ENCODE measurements at regions not wholly inside any gene's neighbourhood (a gene's known extent, or its start where the extent isn't known, plus 50 kb on each side); places are given as distances from the start of the nearest gene placed in this dataset.
"Not testable (repeated sequence)": the region's sequence is repeated elsewhere in the genome, so short reads cannot be mapped to it uniquely, and the experiment has no call there.

DNA sequence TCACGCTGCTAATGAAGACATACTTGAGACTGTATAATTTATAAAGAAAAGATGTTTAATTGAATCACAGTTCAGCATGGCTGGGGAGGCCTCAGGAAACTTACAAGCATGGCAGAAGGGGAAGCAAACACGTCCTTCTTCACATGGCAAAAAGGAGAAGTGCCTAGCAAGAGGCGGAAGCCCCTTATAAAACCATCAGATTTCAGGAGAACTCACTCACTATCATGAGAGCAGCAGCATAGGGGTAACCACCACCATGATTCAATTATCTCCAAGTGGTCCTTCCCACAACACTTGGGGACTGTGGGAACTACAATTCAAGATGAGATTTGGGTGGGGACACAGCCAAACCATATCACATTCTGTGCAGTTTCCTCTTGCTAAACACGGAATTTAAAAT is 416.9 kb upstream of the ALCAM start:
- not testable (repeated sequence) for DNase-seq (ENCODE audit: low read depth in 1 of 2, low spot score in 1 of 2)

- DNase-seq (ENCODE audit: low read depth in 1 of 2, low spot score in 1 of 2): no peak
Measured at GRCh38 chr3:104951426-104951825, 415.3 kb upstream of the ALCAM start.

DNA sequence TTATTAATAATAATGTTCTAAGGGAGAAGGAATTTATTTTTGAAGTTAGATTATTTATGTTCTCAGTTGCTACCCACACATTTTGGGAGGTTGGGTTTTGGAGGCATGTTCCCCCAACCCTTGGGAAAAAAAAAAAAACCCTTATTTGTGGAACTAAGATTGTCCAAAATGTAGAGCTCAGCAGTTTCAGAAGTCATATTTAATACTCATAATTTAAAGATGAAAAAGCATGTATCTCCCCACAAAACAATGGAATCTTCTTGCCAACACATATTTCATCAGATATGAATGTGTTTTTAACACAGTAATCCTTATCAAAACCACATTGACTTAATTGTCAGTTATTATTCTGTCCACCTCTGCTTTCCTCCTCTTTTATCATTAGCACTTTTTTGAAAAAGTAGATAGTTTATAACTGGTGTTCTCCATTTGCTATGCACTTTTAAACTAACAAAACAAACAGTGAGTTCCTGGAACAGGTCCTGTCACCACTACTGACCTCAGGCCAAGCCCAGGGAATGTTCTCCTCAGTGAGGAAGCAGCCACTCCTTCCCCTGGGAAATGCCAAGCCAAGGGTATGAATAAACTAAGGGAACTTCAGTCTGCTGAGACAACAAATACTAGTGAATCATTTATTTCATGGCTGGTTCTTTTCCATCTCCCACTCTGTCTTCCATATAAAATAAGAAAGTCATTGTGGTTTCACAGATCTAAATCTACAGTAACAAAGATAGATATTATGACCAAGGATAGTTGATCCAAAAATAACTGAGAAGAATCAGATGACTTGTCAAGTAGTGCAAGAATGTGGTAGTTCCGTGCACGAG is 414.4 kb upstream of the ALCAM start:
- no peak for DNase-seq (ENCODE audit: low read depth in 1 of 2, low spot score in 1 of 2)

- no peak for DNase-seq (ENCODE audit: low read depth in 1 of 2, low spot score in 1 of 2)
Measured at GRCh38 chr3:104956620-104957345, 409.9 kb upstream of the ALCAM start.

DNA sequence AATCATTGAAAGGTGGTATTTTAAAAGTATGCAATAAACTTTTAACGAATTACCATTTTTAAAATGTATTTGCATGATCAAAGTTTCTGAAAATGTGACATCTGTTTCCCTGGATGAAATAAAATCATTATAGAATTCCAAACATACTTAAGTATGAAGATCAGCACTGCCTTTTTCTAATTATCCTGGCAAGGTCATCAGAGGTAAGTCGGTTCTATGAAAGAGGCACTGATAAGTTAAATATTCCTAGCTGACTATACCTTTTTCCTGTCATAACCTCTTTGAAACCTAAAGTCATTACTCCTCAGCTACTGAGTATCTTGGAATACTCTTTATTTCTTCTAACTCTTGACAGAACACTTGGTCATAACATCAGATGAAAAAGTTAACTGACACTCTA is 406.1 kb upstream of the ALCAM start:
- DNase-seq (ENCODE audit: low read depth in 1 of 2, low spot score in 1 of 2): no peak

- DNase-seq (ENCODE audit: low read depth in 1 of 2, low spot score in 1 of 2): no peak
Measured at GRCh38 chr3:104961851-104962250, 404.9 kb upstream of the ALCAM start.

GRCh38 chr3:104974316-104974715 is 392.4 kb upstream of the ALCAM start:
- DNase-seq (ENCODE audit: low read depth in 1 of 2, low spot score in 1 of 2): no peak

DNA sequence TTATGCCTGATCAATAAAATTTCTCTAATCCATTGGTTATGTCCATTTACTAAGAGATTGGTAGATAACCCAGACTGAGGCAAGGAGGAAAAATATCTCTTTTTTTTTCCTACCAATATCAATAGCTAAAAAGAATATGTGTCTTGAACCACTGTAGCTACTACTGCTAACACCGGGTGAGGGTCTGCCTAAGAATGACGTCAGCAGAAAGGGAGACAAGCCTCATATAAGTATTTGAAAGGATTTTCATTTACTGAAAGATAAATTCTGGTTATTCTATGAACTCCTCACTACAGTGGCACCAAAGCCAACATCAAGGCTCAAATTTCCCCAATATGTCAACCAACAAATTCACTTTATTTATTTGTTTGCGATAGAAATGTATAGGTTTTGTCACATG is 389.0 kb upstream of the ALCAM start:
- no peak for DNase-seq (ENCODE audit: low read depth in 1 of 2, low spot score in 1 of 2)

DNA sequence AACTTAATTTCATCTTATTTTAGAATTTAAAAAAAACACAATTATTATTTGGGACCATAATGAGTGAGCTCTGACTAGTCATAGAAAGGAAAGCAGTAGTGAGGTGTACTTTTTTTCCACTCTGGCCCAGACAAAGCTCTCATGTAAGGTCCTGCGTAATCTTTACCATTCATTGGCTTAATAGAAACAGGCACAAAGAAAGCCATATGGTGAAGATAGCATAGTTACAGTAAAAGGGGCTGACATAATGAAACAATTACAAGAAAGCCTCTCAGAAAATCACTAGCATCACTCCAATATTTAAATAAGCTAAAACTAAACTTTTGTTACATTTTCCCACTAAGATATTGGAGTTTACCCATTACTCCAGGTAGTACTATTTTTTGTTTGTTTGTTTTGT is 384.6 kb upstream of the ALCAM start:
- no peak for DNase-seq (ENCODE audit: low read depth in 1 of 2, low spot score in 1 of 2)

GRCh38 chr3:104987859-104988258 is 378.9 kb upstream of the ALCAM start:
- DNase-seq (ENCODE audit: low read depth in 1 of 2, low spot score in 1 of 2): no peak

DNA sequence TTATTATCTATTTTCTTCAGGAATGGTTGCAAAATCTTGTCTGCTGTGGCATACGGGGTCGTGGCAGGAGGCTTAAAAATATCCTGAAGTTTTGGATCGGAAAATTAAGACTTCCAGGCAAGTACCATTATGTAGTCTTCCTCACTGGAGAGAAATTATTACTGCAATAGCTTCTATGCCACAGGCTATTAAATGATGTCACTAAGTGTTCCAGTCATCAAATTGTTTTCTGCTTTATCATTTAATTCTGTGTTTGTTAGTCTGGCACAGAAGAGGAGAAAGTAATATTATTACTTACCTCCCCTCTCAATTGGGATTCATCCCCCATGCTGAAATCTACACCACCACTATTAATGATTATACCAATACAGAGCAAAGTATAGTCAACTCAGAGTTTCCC is 378.2 kb upstream of the ALCAM start:
- DNase-seq (ENCODE audit: low read depth in 1 of 2, low spot score in 1 of 2): no peak

- no peak for DNase-seq (ENCODE audit: low read depth in 1 of 2, low spot score in 1 of 2)
Measured at GRCh38 chr3:104989878-104990277, 376.8 kb upstream of the ALCAM start.

- DNase-seq (ENCODE audit: low read depth in 1 of 2, low spot score in 1 of 2): no peak
Measured at GRCh38 chr3:104990758-104991157, 376.0 kb upstream of the ALCAM start.

DNA sequence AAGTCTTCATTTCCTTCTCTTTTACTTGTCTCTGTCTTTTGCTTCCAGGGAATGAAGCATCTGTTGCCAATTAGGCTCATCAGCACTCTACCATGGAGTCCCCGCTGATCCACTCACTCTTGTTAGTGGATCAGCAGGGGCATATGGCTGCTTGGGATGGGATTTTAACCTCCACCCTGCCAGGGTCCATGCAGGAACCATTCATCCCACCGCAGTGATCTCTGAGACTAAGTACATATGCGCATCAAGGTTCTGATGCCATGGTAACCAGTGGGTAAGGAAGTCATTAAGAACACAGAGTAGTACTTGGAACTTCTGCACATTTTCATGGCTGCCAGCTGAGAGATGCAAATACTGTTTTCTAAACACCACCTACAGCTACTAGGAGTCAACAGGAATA is 374.0 kb upstream of the ALCAM start:
- DNase-seq (ENCODE audit: low read depth in 1 of 2, low spot score in 1 of 2): no peak

DNA sequence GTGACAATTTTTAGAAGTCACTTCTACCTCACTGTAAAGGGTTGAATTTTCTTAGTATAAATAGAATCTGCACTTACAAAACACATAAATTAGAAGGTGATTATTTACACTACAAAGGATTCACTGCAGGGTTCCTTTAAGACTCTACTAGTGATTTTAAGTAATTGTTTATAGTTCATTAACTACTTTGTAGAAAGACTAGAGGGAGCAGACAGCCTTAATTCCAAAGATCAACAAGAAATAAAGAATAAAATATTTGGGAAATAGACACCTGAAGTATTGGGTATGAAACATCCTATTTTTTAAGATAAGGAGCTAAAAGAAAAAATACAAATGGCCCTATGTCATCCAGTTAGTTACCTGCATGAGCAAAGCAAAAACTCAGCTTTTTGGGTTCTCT is 360.5 kb upstream of the ALCAM start:
- DNase-seq (ENCODE audit: low read depth in 1 of 2, low spot score in 1 of 2): no peak

GRCh38 chr3:105013657-105014056 is 353.1 kb upstream of the ALCAM start:
- DNase-seq (ENCODE audit: low read depth in 1 of 2, low spot score in 1 of 2): no peak

DNA sequence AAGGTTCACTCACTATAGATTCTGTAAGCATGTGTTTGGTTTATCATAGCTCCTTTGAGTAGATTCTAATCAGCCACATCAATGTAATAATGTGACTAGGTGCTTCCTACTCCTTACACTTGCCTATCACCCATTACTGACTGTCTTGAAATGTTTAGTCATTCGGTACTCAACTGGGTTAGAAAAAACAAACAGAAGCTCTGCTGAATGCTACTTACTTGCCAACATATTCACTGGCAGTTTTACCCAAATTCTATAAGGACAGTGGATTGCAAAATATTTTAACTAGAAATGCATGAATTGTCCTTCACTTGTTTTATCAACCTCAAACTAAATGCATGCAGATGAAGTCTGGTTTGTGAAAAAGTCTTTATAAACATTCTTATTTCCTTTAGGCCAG is 352.1 kb upstream of the ALCAM start:
- DNase-seq (ENCODE audit: low read depth in 1 of 2, low spot score in 1 of 2): no peak

- DNase-seq (ENCODE audit: low read depth in 1 of 2, low spot score in 1 of 2): no peak
Measured at GRCh38 chr3:105022813-105023212, 343.9 kb upstream of the ALCAM start.

DNA sequence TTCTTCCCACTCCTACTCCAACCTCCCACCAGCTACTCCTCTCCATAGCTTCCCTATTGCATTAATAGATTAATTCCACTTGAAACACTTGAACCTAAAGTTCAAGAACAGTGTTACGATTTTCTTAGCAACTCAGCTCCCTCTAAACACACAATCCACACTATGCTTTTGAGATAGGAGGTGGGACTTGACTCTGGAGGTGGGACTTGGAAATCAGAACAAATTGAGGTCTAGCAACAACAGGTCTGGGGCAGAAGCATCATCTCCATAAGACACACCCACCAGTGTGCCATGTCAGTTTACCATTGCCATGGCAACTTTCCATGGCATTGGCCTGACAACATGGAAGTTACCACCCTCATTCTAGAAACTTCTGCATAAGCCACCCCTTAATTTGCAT is 336.5 kb upstream of the ALCAM start:
- no peak for DNase-seq (ENCODE audit: low read depth in 1 of 2, low spot score in 1 of 2)

DNA sequence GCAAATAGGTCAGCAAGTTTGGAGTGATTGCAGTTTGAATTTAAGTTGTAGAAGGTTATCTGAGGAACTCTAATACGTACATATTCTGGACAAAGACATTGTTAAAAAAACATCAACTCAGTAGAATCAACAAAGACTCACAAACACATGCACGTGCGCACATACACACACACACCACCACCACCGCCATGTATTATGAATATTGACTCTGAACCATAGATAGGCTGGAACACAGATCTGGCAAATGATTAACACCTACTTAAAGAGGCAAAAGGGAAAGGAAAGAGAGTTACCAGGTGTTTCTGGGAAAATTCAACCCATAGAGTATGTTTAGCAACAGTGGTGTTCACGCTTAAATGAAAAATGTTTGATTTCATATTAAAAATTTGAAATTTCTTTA is 334.2 kb upstream of the ALCAM start:
- no peak for DNase-seq (ENCODE audit: low read depth in 1 of 2, low spot score in 1 of 2)

- no peak for DNase-seq (ENCODE audit: low read depth in 1 of 2, low spot score in 1 of 2)
Measured at GRCh38 chr3:105033081-105033480, 333.6 kb upstream of the ALCAM start.

GRCh38 chr3:105039004-105039403 is 327.7 kb upstream of the ALCAM start:
- no peak for DNase-seq (ENCODE audit: low read depth in 1 of 2, low spot score in 1 of 2)

Measured in stimulated activated CD4-positive, alpha-beta T cell treated with anti-CD3 and anti-CD28 coated beads, Interleukin-15, amount 100 ng/mL, for 1 hour (primary cell).